Ureter (tissue), 1 donor: ENCODE measurements at regions not wholly inside any gene's neighbourhood (a gene's known extent, or its start where the extent isn't known, plus 50 kb on each side); places are given as distances from the start of the nearest gene placed in this dataset.
"Not testable (repeated sequence)": the region's sequence is repeated elsewhere in the genome, so short reads cannot be mapped to it uniquely, and the experiment has no call there.

Experiments
- DNase-seq: peaks from one replicate; pipeline ENCODE4 v3.0.0-alpha.2; 2020; ENCODE audit warnings: low spot score
- donor health status: DM: yes; HTN: yes; CAD: no.

- DNase-seq, result no peak
These were observed 95.2 kb upstream of the NCAM2 start for GRCh38 chr21:20902998-20903397.

- DNase-seq, result not testable (repeated sequence)
These were observed 70.7 kb upstream of the NCAM2 start for GRCh38 chr21:20927555-20927954.

- no peak for DNase-seq
These were observed 55.7 kb upstream of the NCAM2 start for GRCh38 chr21:20942523-20942922.

- DNase-seq, result no peak
These were observed 54.6 kb upstream of the NCAM2 start for GRCh38 chr21:20943561-20943997.

GRCh38 chr21:20944139-20944538 lies 54.1 kb upstream of the NCAM2 start:
- DNase-seq, result no peak

GRCh38 chr21:20946701-20947100 lies 51.5 kb upstream of the NCAM2 start:
- no peak for DNase-seq
